ENCODE measurements at regions not wholly inside any gene's neighbourhood (a gene's known extent, or its start where the extent isn't known, plus 50 kb on each side); places are given as distances from the start of the nearest gene placed in this dataset.
"Not testable (repeated sequence)": the region's sequence is repeated elsewhere in the genome, so short reads cannot be mapped to it uniquely, and the experiment has no call there.

DNA sequence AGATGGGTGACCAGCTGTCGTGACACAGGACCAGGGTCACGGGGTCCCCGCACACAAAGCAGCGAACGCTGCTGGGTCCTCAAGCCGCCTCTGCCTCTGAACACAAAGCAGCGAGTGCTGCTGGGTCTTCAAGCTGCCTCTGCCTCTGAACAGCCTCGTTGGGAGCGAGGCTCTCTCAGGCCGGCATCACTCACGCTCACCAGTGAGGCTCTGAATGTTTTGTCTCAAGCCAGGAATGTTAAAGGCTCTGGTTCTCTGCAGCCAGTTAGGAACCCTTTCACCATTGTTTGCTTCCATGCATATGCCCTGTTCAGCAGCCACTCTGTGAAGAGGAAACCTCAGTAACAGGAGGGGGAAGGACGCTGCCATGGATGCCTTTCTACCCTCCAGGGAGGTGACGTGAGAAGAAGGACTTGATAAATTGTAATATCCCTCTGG is 82.7 kb upstream of the TAF11L2 start:
- H3K36me3 ChIP-seq (ENCODE audit: control insufficient read depth in 4 of 4, insufficient read depth in 4 of 4, low read length in 3 of 4), result no peaks in the 10 kb centered on the region
- 96% methylated on average over 13 of the region's 13 CpGs for WGBS (ENCODE audit: insufficient coverage)
- no peak overlapping the region for H3K4me3 ChIP-seq (ENCODE audit: control insufficient read depth in 1 of 7, extremely low read depth in 1 of 7, insufficient read depth in 4 of 7, low read depth in 2 of 7, low read length in 6 of 7)
- CTCF ChIA-PET, result no interaction called here
- POLR2A ChIA-PET, result no interaction called here
- DNase-seq, result no peak
- H3K4me1 ChIP-seq (ENCODE audit: control extremely low read depth in 1 of 4, control insufficient read depth in 4 of 4, insufficient read depth in 4 of 4, low read length in 3 of 4), result peaks cover 4 to 12% (median 9%) of the 10 kb centered on the region in 4 experiments
- no peaks in the 10 kb centered on the region for H3K9me3 ChIP-seq (ENCODE audit: control extremely low read depth in 1 of 5, control insufficient read depth in 4 of 5, insufficient read depth in 2 of 5, low read depth in 1 of 5, low read length in 4 of 5)
- H3K27me3 ChIP-seq (replicated peaks in 2 of 5; ENCODE audit: control insufficient read depth in 4 of 5, insufficient read depth in 5 of 5, low read length in 4 of 5), result no peaks in the 10 kb centered on the region
- no peak overlapping the region for H3K27ac ChIP-seq (ENCODE audit: insufficient read depth in 1 of 2, low read depth in 1 of 2, low read length in 2 of 2, poor library complexity in 1 of 2, severe bottlenecking in 2 of 2)

DNA sequence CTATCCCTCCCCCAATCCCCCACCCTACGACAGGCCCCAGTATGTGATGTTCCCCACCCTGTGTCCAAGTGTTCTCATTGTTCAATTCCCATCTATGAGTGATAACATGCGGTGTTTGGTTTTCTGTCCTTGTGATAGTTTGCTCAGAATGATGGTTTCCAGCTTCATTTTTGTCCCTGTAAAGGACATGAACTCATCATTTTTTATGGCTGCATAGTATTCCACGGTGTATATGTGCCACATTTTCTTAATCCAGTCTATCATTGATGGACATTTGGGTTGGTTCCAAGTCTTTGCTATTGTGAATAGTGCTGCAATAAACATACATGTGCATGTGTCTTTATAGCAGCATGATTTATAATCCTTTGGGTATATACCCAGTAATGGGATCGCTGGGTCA is 81.7 kb upstream of the TAF11L2 start:
- POLR2A ChIA-PET; H3K36me3 ChIP-seq (ENCODE audit: control insufficient read depth in 4 of 4, insufficient read depth in 4 of 4, low read length in 3 of 4); H3K9me3 ChIP-seq (ENCODE audit: control extremely low read depth in 1 of 5, control insufficient read depth in 4 of 5, insufficient read depth in 2 of 5, low read depth in 1 of 5, low read length in 4 of 5); H3K27me3 ChIP-seq (replicated peaks in 2 of 5; ENCODE audit: control insufficient read depth in 4 of 5, insufficient read depth in 5 of 5, low read length in 4 of 5); CTCF ChIA-PET; H3K27ac ChIP-seq (ENCODE audit: insufficient read depth in 1 of 2, low read depth in 1 of 2, low read length in 2 of 2, poor library complexity in 1 of 2, severe bottlenecking in 2 of 2); H3K4me3 ChIP-seq (ENCODE audit: control insufficient read depth in 1 of 7, extremely low read depth in 1 of 7, insufficient read depth in 4 of 7, low read depth in 2 of 7, low read length in 6 of 7); DNase-seq: not testable (repeated sequence)
- WGBS (ENCODE audit: insufficient coverage), result no CpG with 5 or more reads among the region's 4 CpGs
- peaks cover 4 to 12% (median 9%) of the 10 kb centered on the region in 4 experiments for H3K4me1 ChIP-seq (ENCODE audit: control extremely low read depth in 1 of 4, control insufficient read depth in 4 of 4, insufficient read depth in 4 of 4, low read length in 3 of 4)

DNA sequence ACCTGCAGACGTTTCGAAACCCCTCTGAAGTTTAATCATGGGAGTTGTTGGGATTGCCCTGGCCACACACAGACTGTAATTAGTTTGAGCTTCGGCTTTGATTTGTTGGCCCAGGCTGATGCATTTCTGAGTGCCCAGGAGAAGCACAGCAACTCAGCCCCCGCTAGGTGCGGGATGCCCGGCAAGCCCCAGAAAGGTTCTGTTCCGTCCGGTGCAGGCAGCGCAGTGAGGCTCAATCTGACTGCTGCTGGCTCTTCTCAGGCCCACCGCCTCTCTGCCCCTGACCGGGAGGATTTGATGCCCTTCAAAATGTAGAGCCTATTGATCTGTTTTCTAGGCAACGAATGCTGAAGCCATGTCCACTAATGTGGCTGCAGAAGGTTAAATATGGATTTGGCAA is 73.4 kb upstream of the TAF11L2 start:
- DNase-seq, result no peak
- POLR2A ChIA-PET, result no interaction called here
- H3K36me3 ChIP-seq (ENCODE audit: control insufficient read depth in 4 of 4, insufficient read depth in 4 of 4, low read length in 3 of 4), result no peaks in the 10 kb centered on the region
- WGBS (ENCODE audit: insufficient coverage), result over 99% methylated on average over 12 of the region's 12 CpGs
- H3K4me3 ChIP-seq (ENCODE audit: control insufficient read depth in 1 of 7, extremely low read depth in 1 of 7, insufficient read depth in 4 of 7, low read depth in 2 of 7, low read length in 6 of 7), result peak overlapping the region in 1 of 7 experiments; percentile 12
- H3K4me1 ChIP-seq (ENCODE audit: control extremely low read depth in 1 of 4, control insufficient read depth in 4 of 4, insufficient read depth in 4 of 4, low read length in 3 of 4), result peaks cover 0 to 6% (median 0%) of the 10 kb centered on the region in 4 experiments
- no peak overlapping the region for H3K27ac ChIP-seq (ENCODE audit: insufficient read depth in 1 of 2, low read depth in 1 of 2, low read length in 2 of 2, poor library complexity in 1 of 2, severe bottlenecking in 2 of 2)
- H3K9me3 ChIP-seq (ENCODE audit: control extremely low read depth in 1 of 5, control insufficient read depth in 4 of 5, insufficient read depth in 2 of 5, low read depth in 1 of 5, low read length in 4 of 5), result no peaks in the 10 kb centered on the region
- H3K27me3 ChIP-seq (replicated peaks in 2 of 5; ENCODE audit: control insufficient read depth in 4 of 5, insufficient read depth in 5 of 5, low read length in 4 of 5), result no peaks in the 10 kb centered on the region
- CTCF ChIA-PET, result interaction anchor here (0.9 kb wide), 1 partner anchor 13 kb away, joined by 3 read pairs; no protein-coding TSS in a partner anchor

DNA sequence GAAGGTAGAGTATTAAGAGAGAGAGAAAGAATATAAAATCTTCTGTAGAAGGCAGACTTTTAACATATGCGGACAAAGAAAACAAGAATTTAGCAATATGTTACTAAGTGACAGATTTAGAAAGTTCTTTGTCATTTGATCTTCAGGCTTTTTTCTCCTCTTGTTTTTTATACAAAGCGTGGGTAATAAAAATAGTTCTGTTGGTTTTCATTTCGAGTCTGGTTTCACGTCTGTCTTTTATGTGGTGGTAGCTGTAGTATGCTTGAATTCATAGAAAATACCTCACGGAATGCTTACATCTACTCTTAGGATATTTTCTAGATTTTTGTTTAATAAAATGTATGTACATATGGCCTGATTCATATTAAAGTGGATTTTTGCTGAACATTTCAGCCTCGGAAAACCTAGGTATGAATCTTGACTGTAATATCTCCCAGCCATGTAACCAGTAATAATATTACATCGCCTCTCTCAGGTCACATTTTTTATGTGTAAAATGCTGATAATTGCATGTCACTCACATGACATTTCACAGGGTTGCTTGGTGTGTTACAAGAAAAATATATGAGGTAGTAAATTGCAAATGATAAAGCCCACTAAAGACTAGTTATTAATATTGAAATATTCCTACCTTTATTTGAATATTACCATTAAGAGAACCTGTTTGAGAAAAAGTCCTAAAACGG is 72.5 kb upstream of the TAF11L2 start:
- 100% methylated on average over 1 of the region's 8 CpGs for WGBS (ENCODE audit: insufficient coverage)
- Histone ChIP-seq H3K27me3 (replicated peaks in 2 of 5; ENCODE audit: control insufficient read depth in 4 of 5, insufficient read depth in 5 of 5, low read length in 4 of 5) (no peaks in the 10 kb centered on the region), H3K9me3 (ENCODE audit: control extremely low read depth in 1 of 5, control insufficient read depth in 4 of 5, insufficient read depth in 2 of 5, low read depth in 1 of 5, low read length in 4 of 5) (no peaks in the 10 kb centered on the region), H3K4me3 (ENCODE audit: control insufficient read depth in 1 of 7, extremely low read depth in 1 of 7, insufficient read depth in 4 of 7, low read depth in 2 of 7, low read length in 6 of 7) (no peak overlapping the region), H3K4me1 (ENCODE audit: control extremely low read depth in 1 of 4, control insufficient read depth in 4 of 4, insufficient read depth in 4 of 4, low read length in 3 of 4) (peaks cover 0 to 6% (median 0%) of the 10 kb centered on the region in 4 experiments), H3K27ac (ENCODE audit: insufficient read depth in 1 of 2, low read depth in 1 of 2, low read length in 2 of 2, poor library complexity in 1 of 2, severe bottlenecking in 2 of 2) (no peak overlapping the region), H3K36me3 (ENCODE audit: control insufficient read depth in 4 of 4, insufficient read depth in 4 of 4, low read length in 3 of 4) (no peaks in the 10 kb centered on the region)
- POLR2A ChIA-PET, result no interaction called here
- CTCF ChIA-PET, result interaction anchor here (0.9 kb wide), 1 partner anchor 14 kb away, joined by 3 read pairs; no protein-coding TSS in a partner anchor
- DNase-seq, result no peak

DNA sequence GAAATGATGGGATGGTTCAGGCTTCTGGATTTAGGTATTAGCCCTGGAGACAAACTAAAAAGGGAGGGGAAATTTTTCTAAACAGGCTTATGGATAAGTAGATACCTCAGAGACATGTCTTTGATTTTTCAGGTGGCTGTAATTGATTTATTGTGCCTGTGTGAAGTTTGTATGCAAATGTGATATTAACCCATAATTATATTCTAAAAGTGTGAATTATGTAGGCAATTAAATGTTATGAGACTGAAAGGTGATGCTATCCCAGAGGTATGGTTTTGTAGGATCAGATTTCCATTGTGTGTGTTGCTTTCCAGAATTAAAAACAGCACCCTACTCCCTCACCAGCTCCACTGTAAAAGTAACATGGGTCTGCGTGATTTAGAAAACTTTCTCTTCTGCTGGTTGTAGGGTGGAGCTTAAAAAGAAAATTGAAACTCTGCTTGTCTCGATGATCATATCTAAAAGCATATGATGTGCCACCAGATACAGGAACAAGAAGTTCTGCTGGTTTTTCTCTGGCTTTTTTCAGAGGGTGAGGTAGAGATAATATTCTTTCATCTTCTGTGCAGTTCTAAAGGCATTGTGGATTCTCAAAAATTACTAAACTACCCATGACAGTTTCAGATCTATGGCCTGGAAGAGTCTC is 71.8 kb upstream of the TAF11L2 start:
- WGBS (ENCODE audit: insufficient coverage), result 50% methylated on average over 1 of the region's 2 CpGs
- H3K9me3 ChIP-seq (ENCODE audit: control extremely low read depth in 1 of 5, control insufficient read depth in 4 of 5, insufficient read depth in 2 of 5, low read depth in 1 of 5, low read length in 4 of 5), result no peaks in the 10 kb centered on the region
- POLR2A ChIA-PET, result no interaction called here

DNA sequence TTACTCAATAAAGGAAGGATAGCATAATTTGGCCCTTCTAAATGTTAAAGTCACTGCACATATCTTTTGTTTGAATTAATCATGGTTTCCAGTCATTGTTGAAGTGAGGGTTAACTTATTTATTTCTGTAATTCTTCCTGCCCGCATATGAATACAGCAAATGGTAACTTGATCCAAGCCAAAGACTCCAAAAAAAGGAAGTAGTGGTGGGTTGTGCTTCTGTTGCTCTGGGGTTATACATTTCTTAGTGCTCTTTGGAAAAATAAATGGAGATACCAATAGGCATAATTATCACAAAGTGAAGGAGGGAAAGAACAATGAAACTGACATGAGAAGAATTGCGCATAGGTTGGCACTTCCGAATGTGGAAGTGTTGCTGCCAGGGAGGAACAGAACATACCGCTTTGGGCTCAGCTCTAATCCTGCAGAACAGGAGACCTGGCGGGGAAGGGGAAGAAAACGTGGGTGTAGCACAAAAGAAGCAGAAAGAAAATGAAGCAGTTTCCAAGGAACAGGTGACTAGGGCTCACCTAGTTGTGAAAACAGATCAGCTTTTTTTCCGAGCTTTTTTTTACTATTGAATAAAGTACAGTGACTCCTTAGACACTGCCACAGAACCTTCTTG is 69.7 kb upstream of the TAF11L2 start:
- peaks cover 0 to 6% (median 0%) of the 10 kb centered on the region in 4 experiments for H3K4me1 ChIP-seq (ENCODE audit: control extremely low read depth in 1 of 4, control insufficient read depth in 4 of 4, insufficient read depth in 4 of 4, low read length in 3 of 4)
- 100% methylated on average over 6 of the region's 7 CpGs for WGBS (ENCODE audit: insufficient coverage)
- ChIA-PET POLR2A (interaction anchor here (0.6 kb wide), 1 partner anchor 24 kb away, joined by 6 read pairs; no protein-coding TSS in a partner anchor), CTCF (no interaction called here)
- H3K27me3 ChIP-seq (replicated peaks in 2 of 5; ENCODE audit: control insufficient read depth in 4 of 5, insufficient read depth in 5 of 5, low read length in 4 of 5), result no peaks in the 10 kb centered on the region
- H3K36me3 ChIP-seq (ENCODE audit: control insufficient read depth in 4 of 4, insufficient read depth in 4 of 4, low read length in 3 of 4), result no peaks in the 10 kb centered on the region
- no peak overlapping the region for H3K27ac ChIP-seq (ENCODE audit: insufficient read depth in 1 of 2, low read depth in 1 of 2, low read length in 2 of 2, poor library complexity in 1 of 2, severe bottlenecking in 2 of 2)
- no peak overlapping the region for H3K4me3 ChIP-seq (ENCODE audit: control insufficient read depth in 1 of 7, extremely low read depth in 1 of 7, insufficient read depth in 4 of 7, low read depth in 2 of 7, low read length in 6 of 7)
- DNase-seq, result peak in 2 of 3 donors; percentile 13 to 31
- no peaks in the 10 kb centered on the region for H3K9me3 ChIP-seq (ENCODE audit: control extremely low read depth in 1 of 5, control insufficient read depth in 4 of 5, insufficient read depth in 2 of 5, low read depth in 1 of 5, low read length in 4 of 5)

More for the DNA sequence above, 71.8 kb upstream of the TAF11L2 start:
- no peak overlapping the region for H3K4me3 ChIP-seq (ENCODE audit: control insufficient read depth in 1 of 7, extremely low read depth in 1 of 7, insufficient read depth in 4 of 7, low read depth in 2 of 7, low read length in 6 of 7)
- DNase-seq, result no peak
- CTCF ChIA-PET, result interaction anchor here (0.8 kb wide), 1 partner anchor 210 kb away, joined by 3 read pairs; no protein-coding TSS in a partner anchor
- H3K27me3 ChIP-seq (replicated peaks in 2 of 5; ENCODE audit: control insufficient read depth in 4 of 5, insufficient read depth in 5 of 5, low read length in 4 of 5), result no peaks in the 10 kb centered on the region
- peaks cover 0 to 6% (median 0%) of the 10 kb centered on the region in 4 experiments for H3K4me1 ChIP-seq (ENCODE audit: control extremely low read depth in 1 of 4, control insufficient read depth in 4 of 4, insufficient read depth in 4 of 4, low read length in 3 of 4)
- no peaks in the 10 kb centered on the region for H3K36me3 ChIP-seq (ENCODE audit: control insufficient read depth in 4 of 4, insufficient read depth in 4 of 4, low read length in 3 of 4)
- no peak overlapping the region for H3K27ac ChIP-seq (ENCODE audit: insufficient read depth in 1 of 2, low read depth in 1 of 2, low read length in 2 of 2, poor library complexity in 1 of 2, severe bottlenecking in 2 of 2)

DNA sequence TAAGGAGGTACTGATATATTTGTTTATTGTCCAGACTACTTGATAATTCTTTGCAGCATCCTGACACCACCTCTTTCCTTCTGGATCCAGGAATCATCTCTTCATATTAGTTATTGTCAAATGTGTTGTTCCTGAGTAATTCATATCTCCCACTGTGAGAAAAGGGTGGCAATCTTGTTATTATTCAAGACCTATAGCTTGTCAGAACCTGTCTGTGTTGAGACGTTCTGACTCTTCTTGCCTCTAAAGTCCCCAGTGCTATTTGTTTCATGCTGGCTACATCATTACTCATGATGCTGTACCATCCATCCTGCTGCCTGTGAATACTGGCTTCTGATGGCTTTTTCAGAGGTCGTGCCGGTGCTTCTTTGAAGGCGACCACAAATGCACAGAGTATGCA is 68.7 kb upstream of the TAF11L2 start:
- H3K27ac ChIP-seq (ENCODE audit: insufficient read depth in 1 of 2, low read depth in 1 of 2, low read length in 2 of 2, poor library complexity in 1 of 2, severe bottlenecking in 2 of 2), result no peak overlapping the region
- ChIA-PET CTCF (no interaction called here), POLR2A (no interaction called here)
- no peak for DNase-seq
- no peaks in the 10 kb centered on the region for H3K27me3 ChIP-seq (replicated peaks in 2 of 5; ENCODE audit: control insufficient read depth in 4 of 5, insufficient read depth in 5 of 5, low read length in 4 of 5)
- H3K4me1 ChIP-seq (ENCODE audit: control extremely low read depth in 1 of 4, control insufficient read depth in 4 of 4, insufficient read depth in 4 of 4, low read length in 3 of 4), result peaks cover 0 to 6% (median 0%) of the 10 kb centered on the region in 4 experiments
- 100% methylated on average over 2 of the region's 4 CpGs for WGBS (ENCODE audit: insufficient coverage)
- H3K9me3 ChIP-seq (ENCODE audit: control extremely low read depth in 1 of 5, control insufficient read depth in 4 of 5, insufficient read depth in 2 of 5, low read depth in 1 of 5, low read length in 4 of 5), result no peaks in the 10 kb centered on the region
- no peaks in the 10 kb centered on the region for H3K36me3 ChIP-seq (ENCODE audit: control insufficient read depth in 4 of 4, insufficient read depth in 4 of 4, low read length in 3 of 4)
- H3K4me3 ChIP-seq (ENCODE audit: control insufficient read depth in 1 of 7, extremely low read depth in 1 of 7, insufficient read depth in 4 of 7, low read depth in 2 of 7, low read length in 6 of 7), result no peak overlapping the region
